Left forelimb (tissue), 1 donor: ENCODE measurements at regions not wholly inside any gene's neighbourhood (a gene's known extent, or its start where the extent isn't known, plus 50 kb on each side); places are given as distances from the start of the nearest gene placed in this dataset.
"Not testable (repeated sequence)": the region's sequence is repeated elsewhere in the genome, so short reads cannot be mapped to it uniquely, and the experiment has no call there.

Source experiments
- DNase-seq: peaks from one replicate; pipeline ENCODE4 v3.0.0-alpha.2; 2018; ENCODE audit warnings: low spot score

GRCh38 chr6:134553936-134554335 lies 236.0 kb upstream of the SGK1 start:
- DNase-seq = no peak

- DNase-seq = no peak
These were observed 233.5 kb upstream of the SGK1 start for GRCh38 chr6:134551245-134551960.

DNA sequence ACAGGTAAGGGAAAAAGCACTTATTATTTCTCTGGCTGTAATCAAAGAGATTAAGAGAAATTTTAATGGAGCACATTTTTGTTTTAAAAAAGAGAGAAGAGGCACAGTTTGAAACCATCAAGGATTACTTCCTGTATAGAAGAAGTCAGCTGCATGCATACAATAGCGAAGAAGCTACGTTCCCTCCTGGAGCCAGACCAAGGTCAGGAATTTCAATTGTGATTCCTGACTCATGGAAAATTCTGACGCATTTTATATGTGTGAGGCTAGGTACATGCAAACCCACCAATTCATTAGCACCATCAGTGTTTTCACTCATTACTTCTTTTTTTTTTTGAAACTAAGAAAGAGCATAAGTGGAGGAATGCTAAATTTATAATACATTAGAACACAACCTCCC lies 232.7 kb upstream of the SGK1 start:
- DNase-seq = no peak

- DNase-seq = no peak
These were observed 231.9 kb upstream of the SGK1 start for GRCh38 chr6:134549854-134550253.

DNA sequence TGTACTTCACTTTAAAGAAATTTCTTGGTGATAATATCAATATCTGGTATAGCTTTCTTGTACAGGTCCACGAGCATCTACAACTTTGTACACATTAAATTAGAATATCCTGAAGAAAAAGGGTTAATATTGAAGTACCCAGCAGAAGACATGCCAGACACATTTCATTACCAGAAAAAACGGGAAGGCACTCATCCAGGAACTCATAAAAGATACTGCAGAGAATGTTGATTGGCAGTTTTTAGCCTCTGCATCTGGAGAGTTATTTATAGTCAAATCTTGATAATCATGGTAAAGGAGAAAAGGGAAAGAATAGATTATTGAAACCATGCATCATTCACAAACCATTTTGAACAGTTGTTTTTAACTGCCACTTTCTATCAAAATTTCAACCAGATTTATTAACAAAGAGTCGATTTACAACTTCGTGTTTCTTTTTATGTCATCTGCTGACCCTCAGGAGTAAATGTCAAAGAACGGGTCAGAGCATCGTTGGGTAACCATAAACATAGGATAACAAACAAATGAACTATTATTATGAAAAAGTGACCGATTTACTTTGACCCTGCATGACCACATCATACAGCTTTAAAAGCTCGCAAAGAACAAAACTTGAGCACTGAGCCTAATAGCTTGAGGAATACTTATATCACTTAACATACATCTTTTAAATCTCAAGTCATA lies 229.2 kb upstream of the SGK1 start:
- no peak for DNase-seq

- DNase-seq = no peak
These were observed 226.8 kb upstream of the SGK1 start for GRCh38 chr6:134544737-134545136.

- no peak for DNase-seq
These were observed 225.2 kb upstream of the SGK1 start for GRCh38 chr6:134543128-134543527.

GRCh38 chr6:134541001-134541400 lies 223.1 kb upstream of the SGK1 start:
- no peak for DNase-seq

- no peak for DNase-seq
These were observed 222.0 kb upstream of the SGK1 start for GRCh38 chr6:134539865-134540323.

GRCh38 chr6:134537765-134538164 lies 219.9 kb upstream of the SGK1 start:
- DNase-seq = not testable (repeated sequence)

DNA sequence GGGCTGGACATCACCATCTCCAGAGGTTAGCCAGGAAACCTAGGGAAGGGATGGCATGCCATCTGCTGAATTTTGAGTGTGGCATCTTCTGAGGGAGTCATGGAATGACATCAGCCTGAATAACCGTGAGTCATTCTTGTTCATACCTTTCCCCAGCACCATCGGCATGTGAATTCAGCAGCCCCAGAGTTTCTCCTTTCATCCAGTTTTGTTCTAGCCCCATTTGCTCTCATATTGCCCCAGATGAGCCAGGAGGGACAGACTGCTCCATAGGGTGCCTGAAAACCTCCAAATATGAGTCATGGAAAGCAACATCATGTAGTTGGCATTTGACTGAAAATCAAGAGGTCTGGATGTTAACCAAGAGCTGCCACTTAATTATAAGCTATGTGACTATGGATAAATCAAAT lies 219.2 kb upstream of the SGK1 start:
- no peak for DNase-seq

GRCh38 chr6:134535831-134536230 lies 217.9 kb upstream of the SGK1 start:
- DNase-seq = no peak

DNA sequence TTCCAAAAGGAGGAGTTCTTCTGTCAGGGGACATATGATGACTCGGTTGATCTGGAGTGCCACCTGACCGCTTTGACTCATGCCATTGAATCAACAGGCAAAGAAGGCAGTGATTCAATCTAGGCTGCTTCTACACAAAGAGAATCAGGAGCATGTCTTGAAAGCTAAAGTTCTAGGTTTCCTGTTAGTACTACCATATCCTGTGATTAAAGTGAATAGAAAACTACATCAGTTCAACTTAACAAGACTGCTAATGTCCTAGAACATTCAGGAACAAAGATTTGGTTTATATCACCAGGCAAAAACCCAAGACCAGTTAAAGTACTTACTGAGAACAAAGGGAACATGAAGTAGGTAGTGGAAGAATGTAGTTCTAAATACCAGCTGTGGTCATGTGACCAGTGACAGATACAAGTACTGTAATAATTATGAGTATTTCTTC lies 216.8 kb upstream of the SGK1 start:
- no peak for DNase-seq

DNA sequence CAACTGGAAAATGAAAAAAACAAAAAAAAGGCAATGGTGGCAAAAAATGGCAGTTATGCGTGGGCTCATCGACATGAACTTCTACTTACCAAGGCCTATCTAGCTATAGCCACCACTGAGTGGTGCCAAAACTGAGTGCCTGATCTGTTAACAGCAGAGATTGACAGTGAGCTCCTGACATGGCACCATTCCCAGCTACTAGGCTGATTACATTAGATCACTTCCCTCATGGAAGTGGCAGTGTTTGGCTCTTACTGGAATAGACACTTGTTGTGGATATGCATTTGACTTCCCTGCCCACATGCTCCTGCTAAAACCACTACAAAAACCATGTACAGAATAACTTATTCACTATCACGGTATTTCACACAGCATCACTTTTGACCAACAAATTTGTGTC lies 216.1 kb upstream of the SGK1 start:
- no peak for DNase-seq

- no peak for DNase-seq
These were observed 215.0 kb upstream of the SGK1 start for GRCh38 chr6:134532694-134533624.

- DNase-seq = no peak
These were observed 213.7 kb upstream of the SGK1 start for GRCh38 chr6:134531611-134532010.

- no peak for DNase-seq
These were observed 213.3 kb upstream of the SGK1 start for GRCh38 chr6:134531188-134531551.

DNA sequence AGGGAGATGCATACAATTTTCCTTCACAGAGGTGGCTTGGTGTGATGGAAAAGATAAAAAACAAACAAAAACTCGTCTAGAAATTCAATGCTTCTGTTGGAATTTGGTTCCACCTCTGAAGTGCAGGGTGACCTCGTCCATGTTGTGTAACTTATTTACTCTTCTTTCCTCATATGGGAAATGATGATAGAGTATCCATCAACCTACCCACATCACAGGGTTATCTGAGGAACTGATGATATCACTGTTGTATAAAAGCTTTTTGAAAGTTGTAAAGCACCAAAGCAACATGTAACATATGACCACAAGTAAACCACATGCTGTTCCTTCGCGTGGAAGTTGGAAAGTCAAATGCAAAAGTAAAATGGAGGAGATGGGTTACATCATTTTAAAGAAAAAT lies 212.0 kb upstream of the SGK1 start:
- DNase-seq = no peak

DNA sequence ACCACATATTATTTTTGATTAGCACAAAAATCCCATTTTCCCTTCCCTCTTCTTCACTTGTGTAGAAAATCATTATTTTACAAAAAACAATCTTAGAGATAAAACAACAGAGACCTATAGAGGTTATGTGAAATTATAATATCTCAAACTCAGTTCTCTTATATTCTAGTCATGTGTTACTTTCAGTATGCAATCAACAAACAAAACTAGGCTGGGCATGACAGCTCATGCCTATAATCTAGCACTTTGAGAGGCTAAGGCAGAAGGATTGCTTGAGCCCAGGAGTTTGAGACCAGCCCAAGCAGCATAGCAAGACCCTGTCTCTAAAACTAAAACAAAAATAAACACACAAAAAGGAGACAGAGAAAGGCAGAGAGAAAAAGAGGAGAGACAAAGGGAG lies 211.4 kb upstream of the SGK1 start:
- no peak for DNase-seq

DNA sequence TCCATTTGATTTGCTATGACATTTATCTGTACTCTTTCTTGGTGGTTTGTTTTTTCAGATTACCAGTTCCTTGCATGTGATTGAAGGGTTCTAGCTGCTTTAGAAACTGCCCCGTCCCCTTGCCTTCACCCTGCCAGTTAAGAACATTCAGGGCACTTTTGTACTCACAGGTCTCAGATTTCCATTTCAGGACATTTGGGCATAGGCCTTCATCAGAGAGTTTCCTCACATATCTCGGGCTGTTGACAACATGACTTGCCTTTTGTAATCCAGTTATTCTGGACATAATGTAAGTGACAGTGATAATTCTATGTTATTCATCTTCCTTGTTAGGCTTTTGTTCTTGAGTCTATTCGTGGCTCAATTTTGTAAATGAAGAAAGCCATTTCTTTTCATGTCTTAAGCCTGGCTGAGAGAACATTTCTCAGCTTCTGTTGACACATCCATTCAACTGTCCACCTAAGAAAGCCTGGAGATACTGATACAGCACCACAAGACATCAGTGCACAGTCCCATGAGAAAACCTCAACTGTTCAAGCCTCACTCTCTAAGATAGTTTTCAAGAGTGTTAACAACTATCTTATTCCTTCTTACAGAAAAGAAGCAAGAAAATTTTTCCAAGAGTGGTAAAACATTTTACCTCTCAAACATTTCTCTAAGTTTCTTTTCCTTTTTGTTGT lies 209.3 kb upstream of the SGK1 start:
- no peak for DNase-seq

GRCh38 chr6:134525190-134525868 lies 207.4 kb upstream of the SGK1 start:
- no peak for DNase-seq
